ENCODE measurements at regions not wholly inside any gene's neighbourhood (a gene's known extent, or its start where the extent isn't known, plus 50 kb on each side); places are given as distances from the start of the nearest gene placed in this dataset.
"Not testable (repeated sequence)": the region's sequence is repeated elsewhere in the genome, so short reads cannot be mapped to it uniquely, and the experiment has no call there.

DNA sequence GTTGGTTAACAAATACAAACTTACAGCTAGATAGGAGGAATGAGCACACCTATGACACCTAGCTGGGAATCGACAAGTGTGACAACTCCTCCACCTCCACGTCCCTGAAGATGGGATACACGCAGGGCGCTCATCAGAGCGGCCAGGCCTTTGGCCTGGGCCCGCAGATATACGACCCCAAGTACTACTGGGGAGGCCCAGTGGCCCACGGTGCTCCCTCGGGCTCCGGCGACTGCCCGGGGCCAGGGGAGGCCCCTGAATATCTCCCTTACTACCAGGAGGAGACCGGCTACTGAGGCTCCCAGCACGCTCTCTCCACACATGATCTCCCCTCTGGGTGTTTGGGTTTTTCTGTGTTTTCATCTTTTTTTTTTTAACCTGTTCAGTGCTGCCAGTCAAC lies 801.3 kb downstream of the SPATA31A6 start:
- H3K4me1 Mint-ChIP-seq (ENCODE audit: low read depth, unreplicated experiment); CTCF ChIA-PET; H3K9me3 Mint-ChIP-seq (ENCODE audit: unreplicated experiment); intact Hi-C loops (cut with micrococcal nuclease; ENCODE audit: unreplicated experiment); POLR2A ChIA-PET; H3K27ac Mint-ChIP-seq (ENCODE audit: unreplicated experiment); H3K4me1 ChIP-seq; H3K9me3 ChIP-seq; H3K4me3 ChIP-seq (ENCODE audit: low read depth, low read length); H3K27me3 ChIP-seq (replicated peaks; ENCODE audit: control insufficient read depth, insufficient read depth, low read length); BruUV-seq (replicated peaks); H3K36me3 ChIP-seq (ENCODE audit: control insufficient read depth, insufficient read depth, low read length); DNase-seq; H3K4me3 Mint-ChIP-seq (ENCODE audit: unreplicated experiment); H3K36me3 Mint-ChIP-seq (ENCODE audit: insufficient read depth, unreplicated experiment); H3K27me3 Mint-ChIP-seq (ENCODE audit: insufficient read depth, unreplicated experiment): not testable (repeated sequence)
